ENCODE measurements at regions not wholly inside any gene's neighbourhood (a gene's known extent, or its start where the extent isn't known, plus 50 kb on each side); places are given as distances from the start of the nearest gene placed in this dataset.
A peak's percentile ranks its signal among the peaks of the same experiment; 100 is the strongest.

- Histone ChIP-seq H3K4me2 (ENCODE audit: insufficient read depth, low read length) (no peak overlapping the region), H3K27me3 (ENCODE audit: insufficient read depth, low read length) (no peaks in the 10 kb centered on the region), H3K4me1 (ENCODE audit: insufficient read depth, low read length) (peaks cover 21% of the 10 kb centered on the region), H3K9me3 (ENCODE audit: low read depth, low read length) (no peaks in the 10 kb centered on the region), H2AFZ (ENCODE audit: low read length) (no peak overlapping the region), H4K20me1 (ENCODE audit: insufficient read depth, low read length) (no peaks in the 10 kb centered on the region), H3K4me3 (ENCODE audit: insufficient read depth, low read length) (no peak overlapping the region), H3K79me2 (ENCODE audit: insufficient read depth, low read length) (no peaks in the 10 kb centered on the region), H3K27ac (ENCODE audit: low read depth, low read length) (no peak overlapping the region), H3K36me3 (ENCODE audit: insufficient read depth, low read length) (no peaks in the 10 kb centered on the region)
- DNase-seq (ENCODE audit: insufficient read length, low spot score, missing footprints) = no peak
- no peak for TF ChIP-seq CTCF (IDR thresholded peaks at IDR 0.05; ENCODE audit: extremely low read depth, low read depth, low read length)
Observed at GRCh38 chr2:181780657-181781056, 100.3 kb upstream of the NEUROD1 start.

GRCh38 chr2:181781078-181781786, 100.9 kb upstream of the NEUROD1 start:
- H3K27me3 ChIP-seq (ENCODE audit: insufficient read depth, low read length) = no peaks in the 10 kb centered on the region
- no peak for DNase-seq (ENCODE audit: insufficient read length, low spot score, missing footprints)
- H3K27ac ChIP-seq (ENCODE audit: low read depth, low read length) = no peak overlapping the region

GRCh38 chr2:181782660-181783059, 102.3 kb upstream of the NEUROD1 start:
- Histone ChIP-seq H3K4me1 (ENCODE audit: insufficient read depth, low read length) (peaks cover 29% of the 10 kb centered on the region), H3K4me3 (ENCODE audit: insufficient read depth, low read length) (no peak overlapping the region), H3K4me2 (ENCODE audit: insufficient read depth, low read length) (no peak overlapping the region), H3K27me3 (ENCODE audit: insufficient read depth, low read length) (no peaks in the 10 kb centered on the region), H3K9me3 (ENCODE audit: low read depth, low read length) (no peaks in the 10 kb centered on the region), H3K79me2 (ENCODE audit: insufficient read depth, low read length) (no peaks in the 10 kb centered on the region), H3K27ac (ENCODE audit: low read depth, low read length) (no peak overlapping the region), H2AFZ (ENCODE audit: low read length) (no peak overlapping the region), H4K20me1 (ENCODE audit: insufficient read depth, low read length) (no peaks in the 10 kb centered on the region), H3K36me3 (ENCODE audit: insufficient read depth, low read length) (no peaks in the 10 kb centered on the region)
- TF ChIP-seq CTCF (IDR thresholded peaks at IDR 0.05; ENCODE audit: extremely low read depth, low read depth, low read length) = no peak
- no peak for DNase-seq (ENCODE audit: insufficient read length, low spot score, missing footprints)

More at GRCh38 chr2:181781078-181781786, 100.9 kb upstream of the NEUROD1 start:
- H3K36me3 ChIP-seq (ENCODE audit: insufficient read depth, low read length) = no peaks in the 10 kb centered on the region
- H3K9me3 ChIP-seq (ENCODE audit: low read depth, low read length) = no peaks in the 10 kb centered on the region
- peaks cover 27% of the 10 kb centered on the region for H3K4me1 ChIP-seq (ENCODE audit: insufficient read depth, low read length)
- no peak for TF ChIP-seq CTCF (IDR thresholded peaks at IDR 0.05; ENCODE audit: extremely low read depth, low read depth, low read length)
- H2AFZ ChIP-seq (ENCODE audit: low read length) = no peak overlapping the region
- H4K20me1 ChIP-seq (ENCODE audit: insufficient read depth, low read length) = no peaks in the 10 kb centered on the region
- H3K4me3 ChIP-seq (ENCODE audit: insufficient read depth, low read length) = no peak overlapping the region
- H3K4me2 ChIP-seq (ENCODE audit: insufficient read depth, low read length) = no peak overlapping the region
- no peaks in the 10 kb centered on the region for H3K79me2 ChIP-seq (ENCODE audit: insufficient read depth, low read length)

- H3K4me3 ChIP-seq (ENCODE audit: insufficient read depth, low read length) = no peak overlapping the region
- no peaks in the 10 kb centered on the region for H3K36me3 ChIP-seq (ENCODE audit: insufficient read depth, low read length)
- no peaks in the 10 kb centered on the region for H3K9me3 ChIP-seq (ENCODE audit: low read depth, low read length)
- peak overlapping the region; percentile 65 for H3K4me2 ChIP-seq (ENCODE audit: insufficient read depth, low read length)
- H3K4me1 ChIP-seq (ENCODE audit: insufficient read depth, low read length) = peaks cover 32% of the 10 kb centered on the region
- H4K20me1 ChIP-seq (ENCODE audit: insufficient read depth, low read length) = no peaks in the 10 kb centered on the region
- no peaks in the 10 kb centered on the region for H3K79me2 ChIP-seq (ENCODE audit: insufficient read depth, low read length)
- TF ChIP-seq CTCF (IDR thresholded peaks at IDR 0.05; ENCODE audit: extremely low read depth, low read depth, low read length) = no peak
- no peak overlapping the region for H2AFZ ChIP-seq (ENCODE audit: low read length)
- no peak for DNase-seq (ENCODE audit: insufficient read length, low spot score, missing footprints)
- H3K27me3 ChIP-seq (ENCODE audit: insufficient read depth, low read length) = no peaks in the 10 kb centered on the region
- H3K27ac ChIP-seq (ENCODE audit: low read depth, low read length) = peak overlapping the region; percentile 42
Observed at GRCh38 chr2:181784556-181784955, 104.2 kb upstream of the NEUROD1 start.
